Left lung (tissue), 4 donors: ENCODE measurements at regions not wholly inside any gene's neighbourhood (a gene's known extent, or its start where the extent isn't known, plus 50 kb on each side); places are given as distances from the start of the nearest gene placed in this dataset.

Experiments
- ATAC-seq: fragments of 200-7000 bp; cut with Tn5 transposase; one replicate; pipeline ENCODE4 v1.9.1; 2020; ENCODE audit warnings: moderate library complexity
- DNase-seq, 4 donors: peaks; one replicate each; pipeline ENCODE4 v3.0.0-alpha.2; 2013 to 2020
- H3K27ac ChIP-seq, 2 donors: fragments of 200-600 bp; sonication (generic) in 1 of 2; one replicate each; pipeline versions ENCODE4 v1.5.0 to v1.8.0; 2020 to 2021
- H3K27me3 ChIP-seq, 2 donors: fragments of 200-600 bp; sonication (generic) in 1 of 2; one replicate each; pipeline versions ENCODE4 v1.5.0 to v1.8.0; 2020 to 2021
- H3K36me3 ChIP-seq, 2 donors: fragments of 200-600 bp; sonication (generic) in 1 of 2; one replicate each; pipeline versions ENCODE4 v1.5.0 to v1.8.0; 2020 to 2021
- H3K4me1 ChIP-seq, 2 donors: fragments of 200-600 bp; one replicate each; pipeline ENCODE4 v1.8.0; 2021
- H3K4me3 ChIP-seq, 2 donors: fragments of 200-600 bp; sonication (generic) in 1 of 2; one replicate each; pipeline versions ENCODE4 v1.5.0 to v1.8.0; 2020 to 2021; ENCODE audit warnings: mild to moderate bottlenecking in 1 of 2
- H3K9me3 ChIP-seq, 2 donors: fragments of 200-600 bp; sonication (generic) in 1 of 2; one replicate each; pipeline versions ENCODE4 v1.5.0 to v1.8.0; 2020 to 2021
- CTCF ChIP-seq, 2 donors: fragments of 200-600 bp; sonication (generic) in 1 of 2; IDR thresholded peaks; one replicate each; pipeline versions ENCODE4 v1.5.0 to v1.8.0; 2021; ENCODE audit warnings: antibody characterized with exemption in 2 of 2
- intact Hi-C, 2 donors: fragments of 100-400 bp; cut with DNase I; formaldehyde crosslinking; loops; one replicate each; pipeline versions ENCODE4 v1.11.2 to v1.14.2; 2022
- donor health status: DM: no; HTN: yes; CAD: no.
- donor health status: DM: no; HTN: no; CAD: no.

- no peaks in the 10 kb centered on the region for H3K9me3 ChIP-seq
- no peak for DNase-seq
- H3K27me3 ChIP-seq = no peaks in the 10 kb centered on the region
- no peak for TF ChIP-seq CTCF (IDR thresholded peaks at IDR 0.05)
- H3K27ac ChIP-seq = no peak overlapping the region
- ATAC-seq = no peak
- no peak overlapping the region for H3K4me3 ChIP-seq
- no peaks in the 10 kb centered on the region for H3K4me1 ChIP-seq
- intact Hi-C loops = no loop called here
- H3K36me3 ChIP-seq = no peaks in the 10 kb centered on the region
Observed at GRCh38 chr2:67872481-67872880, 190.3 kb downstream of the C1D start.

- no peaks in the 10 kb centered on the region for H3K27me3 ChIP-seq
- H3K27ac ChIP-seq = no peak overlapping the region
- no peak overlapping the region for H3K4me3 ChIP-seq
- DNase-seq (no peak), ATAC-seq (no peak)
- no peak for TF ChIP-seq CTCF (IDR thresholded peaks at IDR 0.05)
- H3K36me3 ChIP-seq = no peaks in the 10 kb centered on the region
- H3K4me1 ChIP-seq = no peaks in the 10 kb centered on the region
- H3K9me3 ChIP-seq = no peaks in the 10 kb centered on the region
- intact Hi-C loops = no loop called here
Observed at GRCh38 chr2:67873916-67874315, 188.9 kb downstream of the C1D start.

- TF ChIP-seq CTCF (IDR thresholded peaks at IDR 0.05) = no peak
- Histone ChIP-seq H3K27me3 (no peaks in the 10 kb centered on the region), H3K36me3 (no peaks in the 10 kb centered on the region), H3K4me1 (no peaks in the 10 kb centered on the region), H3K27ac (no peak overlapping the region), H3K9me3 (no peaks in the 10 kb centered on the region), H3K4me3 (no peak overlapping the region)
- intact Hi-C loops = no loop called here
- DNase-seq = no peak
- ATAC-seq = no peak
Observed at GRCh38 chr2:67876176-67876575, 186.6 kb downstream of the C1D start.

- H3K9me3 ChIP-seq = no peaks in the 10 kb centered on the region
- ATAC-seq (no peak), DNase-seq (no peak)
- no peaks in the 10 kb centered on the region for H3K27me3 ChIP-seq
- no peaks in the 10 kb centered on the region for H3K36me3 ChIP-seq
- no peaks in the 10 kb centered on the region for H3K4me1 ChIP-seq
- no peak overlapping the region for H3K27ac ChIP-seq
- intact Hi-C loops = no loop called here
- no peak for TF ChIP-seq CTCF (IDR thresholded peaks at IDR 0.05)
- no peak overlapping the region for H3K4me3 ChIP-seq
Observed at GRCh38 chr2:67877301-67877700, 185.5 kb downstream of the C1D start.

- intact Hi-C loops = no loop called here
- Histone ChIP-seq H3K36me3 (no peaks in the 10 kb centered on the region), H3K27ac (no peak overlapping the region), H3K4me3 (no peak overlapping the region), H3K9me3 (no peaks in the 10 kb centered on the region), H3K4me1 (no peaks in the 10 kb centered on the region), H3K27me3 (no peaks in the 10 kb centered on the region)
- no peak for ATAC-seq
- DNase-seq = no peak
- TF ChIP-seq CTCF (IDR thresholded peaks at IDR 0.05) = no peak
Observed at GRCh38 chr2:67878743-67879142, 184.1 kb downstream of the C1D start.
